Trophoblast cell (in vitro differentiated cells and primary cell): ENCODE measurements at regions not wholly inside any gene's neighbourhood (a gene's known extent, or its start where the extent isn't known, plus 50 kb on each side); places are given as distances from the start of the nearest gene placed in this dataset.

ENCODE experiments used
- DNase-seq, 2 donors: peaks; one replicate each; pipeline ENCODE4 v3.0.0-alpha.2; 2016
- H2AFZ ChIP-seq: 2 replicates; pipeline ENCODE4 v1.6.1; 2013; ENCODE audit warnings: low read length, moderate library complexity, mild to moderate bottlenecking; ENCODE audit not compliant: insufficient read depth, poor library complexity
- H2AK5ac ChIP-seq: 2 replicates; pipeline ENCODE4 v1.6.1; 2013; ENCODE audit warnings: mild to moderate bottlenecking, low read length
- H2BK120ac ChIP-seq: 2 replicates; pipeline ENCODE4 v1.6.1; 2013; ENCODE audit warnings: low read length, mild to moderate bottlenecking, moderate library complexity; ENCODE audit not compliant: insufficient read depth, poor library complexity
- H2BK12ac ChIP-seq: 2 replicates; pipeline ENCODE4 v1.6.1; 2013; ENCODE audit warnings: mild to moderate bottlenecking, low read length, moderate library complexity
- H2BK5ac ChIP-seq: 2 replicates; pipeline ENCODE4 v1.6.1; 2013; ENCODE audit warnings: low read length, low read depth, moderate library complexity, mild to moderate bottlenecking; ENCODE audit not compliant: poor library complexity
- H3K14ac ChIP-seq: 2 replicates; pipeline ENCODE4 v1.6.1; 2013; ENCODE audit warnings: mild to moderate bottlenecking, low read length
- H3K18ac ChIP-seq: 2 replicates; pipeline ENCODE4 v1.6.1; 2013; ENCODE audit warnings: mild to moderate bottlenecking, low read length
- H3K23ac ChIP-seq: 2 replicates; pipeline ENCODE4 v1.6.1; 2013; ENCODE audit warnings: low read length
- H3K27ac ChIP-seq: 2 replicates; pipeline ENCODE4 v1.5.1; 2013; ENCODE audit warnings: low read depth, mild to moderate bottlenecking, inconsistent platforms, low read length, moderate library complexity
- H3K27me3 ChIP-seq: 2 replicates; pipeline ENCODE4 v1.6.1; 2013; ENCODE audit warnings: inconsistent platforms, mild to moderate bottlenecking, low read length, moderate library complexity; ENCODE audit not compliant: insufficient read depth
- H3K36me3 ChIP-seq, 2 experiments: 1 replicate in 1 of 2; 2 replicates in 1 of 2; pipeline ENCODE4 v1.6.1; 2013; ENCODE audit warnings: low read length in 2 of 2, mild to moderate bottlenecking in 2 of 2, moderate library complexity in 1 of 2; ENCODE audit not compliant: insufficient read depth in 2 of 2, control insufficient read depth in 1 of 2
- H3K4ac ChIP-seq: 2 replicates; pipeline ENCODE4 v1.6.1; 2013; ENCODE audit warnings: low read depth, mild to moderate bottlenecking, low read length, moderate library complexity
- H3K4me1 ChIP-seq, 2 experiments: 1 replicate in 1 of 2; 2 replicates in 1 of 2; pipeline ENCODE4 v1.6.1; 2013; ENCODE audit warnings: low read length in 2 of 2, mild to moderate bottlenecking in 2 of 2, moderate library complexity in 1 of 2; ENCODE audit not compliant: insufficient read depth in 2 of 2, control insufficient read depth in 1 of 2
- H3K4me2 ChIP-seq: 2 replicates; pipeline ENCODE4 v1.6.1; 2013; ENCODE audit warnings: inconsistent platforms, mild to moderate bottlenecking, low read length, moderate library complexity
- H3K4me3 ChIP-seq: 2 replicates; pipeline ENCODE4 v1.5.1; 2013; ENCODE audit warnings: mild to moderate bottlenecking, low read depth, low read length, inconsistent platforms
- H3K79me1 ChIP-seq: one replicate; pipeline ENCODE4 v1.6.1; 2013; ENCODE audit warnings: low read length
- H3K79me2 ChIP-seq: 2 replicates; pipeline ENCODE4 v1.6.1; 2013; ENCODE audit warnings: low read length, mild to moderate bottlenecking; ENCODE audit not compliant: control insufficient read depth, insufficient read depth, poor library complexity
- H3K9ac ChIP-seq: 2 replicates; pipeline ENCODE4 v1.6.1; 2013; ENCODE audit warnings: mild to moderate bottlenecking, low read length
- H3K9me3 ChIP-seq: 2 replicates; pipeline ENCODE4 v1.6.1; 2013; ENCODE audit warnings: low read depth, mild to moderate bottlenecking, control low read depth, inconsistent platforms, low read length; ENCODE audit not compliant: insufficient read depth
- H4K12ac ChIP-seq: 2 replicates; pipeline ENCODE4 v1.6.1; 2013; ENCODE audit warnings: low read depth, mild to moderate bottlenecking, low read length, moderate library complexity
- H4K8ac ChIP-seq: 2 replicates; pipeline ENCODE4 v1.6.1; 2013; ENCODE audit warnings: low read depth, mild to moderate bottlenecking, low read length, moderate library complexity
- H4K91ac ChIP-seq: one replicate; pipeline ENCODE4 v1.6.1; 2013; ENCODE audit warnings: low read depth, mild to moderate bottlenecking, low read length, moderate library complexity
- WGBS: extraction: QIAGEN DNeasy Blood & Tissue Kit; methylation state at CpG from one replicate; pipeline ENCODE4 v1.1.7; 2013; ENCODE audit warnings: missing lambda C conversion rate; ENCODE audit not compliant: insufficient read length, insufficient coverage; ENCODE audit errors: extremely low coverage; 5-methylcytosine and 5-hydroxymethylcytosine counted together

DNA sequence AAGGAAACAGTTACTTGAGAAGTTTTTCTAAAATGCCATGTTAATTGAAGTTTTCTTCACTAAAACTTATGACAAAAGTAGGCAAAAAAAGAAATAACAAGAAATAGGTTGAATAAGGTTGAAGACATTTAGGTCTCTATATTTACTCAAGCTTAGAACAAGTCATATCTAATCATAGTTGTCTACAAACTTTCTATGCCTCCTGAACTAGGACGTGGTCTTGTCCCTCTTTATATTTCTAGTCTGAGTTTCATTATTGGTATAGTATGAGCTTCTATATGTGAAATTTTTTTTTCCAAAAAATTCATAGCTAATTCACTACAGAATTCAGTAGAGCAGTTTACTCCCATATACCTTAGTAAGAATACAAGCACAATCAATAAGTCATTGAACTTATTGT lies 836.4 kb downstream of the SLITRK6 start:
- Histone ChIP-seq H2AK5ac (no peak overlapping the region), H4K8ac (no peak overlapping the region), H3K4ac (no peak overlapping the region), H4K91ac (no peak overlapping the region), H3K4me1 (no peaks in the 10 kb centered on the region), H2BK5ac (no peak overlapping the region), H3K9ac (no peak overlapping the region), H3K23ac (no peak overlapping the region), H3K14ac (no peak overlapping the region), H3K4me3 (no peak overlapping the region), H2BK120ac (no peak overlapping the region), H3K79me2 (no peaks in the 10 kb centered on the region), H3K18ac (no peak overlapping the region), H3K27ac (no peak overlapping the region), H3K4me2 (no peak overlapping the region), H3K27me3 (no peaks in the 10 kb centered on the region), H4K12ac (no peak overlapping the region), H3K9me3 (peaks cover 3% of the 10 kb centered on the region), H3K79me1 (no peaks in the 10 kb centered on the region), H2BK12ac (no peak overlapping the region), H3K36me3 (no peaks in the 10 kb centered on the region), H2AFZ (no peak overlapping the region)
- no peak for DNase-seq
- WGBS: no CpG with 5 or more reads among the region's 1 CpG

DNA sequence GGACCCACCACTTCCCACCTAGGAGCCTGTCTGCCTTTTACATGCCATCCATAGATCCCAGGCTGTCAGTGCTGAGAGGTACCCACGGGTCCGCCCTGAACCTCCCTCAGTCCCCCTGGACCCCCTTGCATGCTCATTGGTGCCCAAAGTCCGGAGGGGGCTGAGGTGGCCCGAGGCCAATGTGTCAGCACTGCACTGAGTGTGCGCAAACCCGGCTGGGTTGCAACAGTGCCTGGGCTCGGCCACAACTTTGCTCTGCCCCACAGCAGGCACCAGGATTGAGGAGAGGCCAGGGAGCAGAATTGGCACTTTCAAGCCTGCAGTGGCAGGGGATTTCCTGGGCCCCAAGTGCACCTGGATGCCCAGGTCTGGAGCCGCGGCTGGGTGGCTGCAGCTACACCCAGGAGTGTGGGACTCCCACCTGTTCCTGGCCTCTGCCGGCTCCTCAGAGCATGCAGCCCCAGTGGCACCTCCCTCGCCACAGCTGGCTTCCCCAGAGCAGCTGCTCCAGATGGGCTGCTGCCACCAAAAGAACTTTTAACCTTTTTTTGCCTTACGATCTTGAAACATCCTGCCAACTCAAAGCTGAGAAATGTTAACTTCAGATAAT lies 837.0 kb downstream of the SLITRK6 start:
- Histone ChIP-seq H3K27me3 (no peaks in the 10 kb centered on the region), H4K91ac (no peak overlapping the region), H3K14ac (no peak overlapping the region), H2BK12ac (no peak overlapping the region), H4K8ac (no peak overlapping the region), H3K4me1 (no peaks in the 10 kb centered on the region), H3K4me2 (no peak overlapping the region), H3K4me3 (no peak overlapping the region), H3K36me3 (no peaks in the 10 kb centered on the region), H3K9ac (no peak overlapping the region), H3K79me2 (no peaks in the 10 kb centered on the region), H2BK120ac (no peak overlapping the region), H2AFZ (no peak overlapping the region), H3K79me1 (no peaks in the 10 kb centered on the region), H4K12ac (no peak overlapping the region), H2BK5ac (no peak overlapping the region), H3K4ac (no peak overlapping the region), H3K9me3 (peaks cover 3% of the 10 kb centered on the region), H2AK5ac (no peak overlapping the region), H3K23ac (no peak overlapping the region), H3K27ac (no peak overlapping the region), H3K18ac (no peak overlapping the region)
- DNase-seq: no peak
- no CpG with 5 or more reads among the region's 12 CpGs for WGBS

DNA sequence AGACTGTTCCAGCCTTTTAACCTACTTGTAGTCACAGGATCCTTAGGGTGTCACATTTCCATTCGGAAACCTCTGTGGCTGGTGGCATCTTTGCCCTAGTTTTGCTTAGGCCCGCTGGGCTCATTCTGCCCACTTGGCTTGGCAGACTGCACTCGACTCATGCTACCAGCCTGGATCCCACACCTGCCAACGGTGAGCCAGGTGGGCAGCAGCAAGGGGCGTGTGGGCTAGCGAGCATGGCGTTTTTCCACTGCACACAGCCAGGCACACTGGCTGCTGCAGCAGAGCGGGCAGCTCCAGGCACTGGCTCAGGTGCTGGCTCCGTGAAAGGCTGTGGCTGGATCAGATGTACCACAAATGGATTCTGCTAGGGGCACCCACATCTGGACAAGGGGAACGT lies 838.2 kb downstream of the SLITRK6 start:
- Histone ChIP-seq H3K4ac (no peak overlapping the region), H3K9ac (no peak overlapping the region), H4K12ac (no peak overlapping the region), H4K91ac (no peak overlapping the region), H3K18ac (no peak overlapping the region), H3K4me2 (no peak overlapping the region), H3K23ac (no peak overlapping the region), H3K27me3 (no peaks in the 10 kb centered on the region), H3K14ac (no peak overlapping the region), H3K4me3 (peak overlapping the region; percentile 18), H3K4me1 (no peaks in the 10 kb centered on the region), H3K79me2 (no peaks in the 10 kb centered on the region), H2BK120ac (no peak overlapping the region), H2BK5ac (no peak overlapping the region), H2AFZ (no peak overlapping the region), H4K8ac (no peak overlapping the region), H2AK5ac (no peak overlapping the region), H3K9me3 (peaks cover 3% of the 10 kb centered on the region), H2BK12ac (no peak overlapping the region), H3K36me3 (no peaks in the 10 kb centered on the region), H3K79me1 (no peaks in the 10 kb centered on the region), H3K27ac (no peak overlapping the region)
- DNase-seq: no peak
- WGBS: no CpG with 5 or more reads among the region's 10 CpGs

DNA sequence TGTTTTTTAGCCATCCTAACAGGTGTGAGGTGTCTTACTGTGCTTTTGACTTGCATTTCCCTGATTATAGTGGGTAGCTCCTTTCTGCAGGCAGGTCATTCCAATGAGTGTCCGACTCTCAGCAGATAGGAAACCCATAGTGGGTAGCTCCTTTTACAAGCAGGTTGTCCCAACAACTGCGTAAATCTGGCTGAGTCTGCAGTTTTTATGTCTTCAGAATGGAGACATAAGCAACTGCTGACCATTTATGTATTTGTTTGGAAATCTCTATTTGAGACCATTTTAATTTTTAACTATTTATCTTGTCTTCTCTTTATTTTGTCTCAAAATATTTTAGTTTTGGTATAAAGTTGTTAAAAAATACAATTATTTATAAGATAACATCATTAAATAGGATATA lies 839.4 kb downstream of the SLITRK6 start:
- H3K14ac ChIP-seq: no peak overlapping the region
- H3K79me1 ChIP-seq: no peaks in the 10 kb centered on the region
- H3K79me2 ChIP-seq: no peaks in the 10 kb centered on the region
- no peak overlapping the region for H2BK5ac ChIP-seq
- no peak overlapping the region for H2AK5ac ChIP-seq
- H3K4me3 ChIP-seq: no peak overlapping the region
- H3K4me1 ChIP-seq: no peaks in the 10 kb centered on the region
- no peaks in the 10 kb centered on the region for H3K36me3 ChIP-seq
- DNase-seq: no peak
- H4K91ac ChIP-seq: no peak overlapping the region
- H3K18ac ChIP-seq: no peak overlapping the region
- H3K9me3 ChIP-seq: peaks cover 3% of the 10 kb centered on the region
- no peak overlapping the region for H4K8ac ChIP-seq
- no CpG with 5 or more reads among the region's 2 CpGs for WGBS
- H3K9ac ChIP-seq: no peak overlapping the region
- H3K27ac ChIP-seq: no peak overlapping the region
- no peak overlapping the region for H2BK12ac ChIP-seq
- H3K27me3 ChIP-seq: no peaks in the 10 kb centered on the region
- no peak overlapping the region for H2BK120ac ChIP-seq
- no peak overlapping the region for H4K12ac ChIP-seq
- H3K4ac ChIP-seq: no peak overlapping the region
- H3K4me2 ChIP-seq: no peak overlapping the region
- H2AFZ ChIP-seq: no peak overlapping the region
- no peak overlapping the region for H3K23ac ChIP-seq
